GDM1 (cell line): ENCODE measurements at regions not wholly inside any gene's neighbourhood (a gene's known extent, or its start where the extent isn't known, plus 50 kb on each side); places are given as distances from the start of the nearest gene placed in this dataset.
A peak's percentile ranks its signal among the peaks of the same experiment; 100 is the strongest.
"Not testable (repeated sequence)": the region's sequence is repeated elsewhere in the genome, so short reads cannot be mapped to it uniquely, and the experiment has no call there.

ENCODE experiments used
- DNase-seq: peaks from one replicate; lab custom pipeline; 2025; lab: John Stamatoyannopoulos, UW

DNA sequence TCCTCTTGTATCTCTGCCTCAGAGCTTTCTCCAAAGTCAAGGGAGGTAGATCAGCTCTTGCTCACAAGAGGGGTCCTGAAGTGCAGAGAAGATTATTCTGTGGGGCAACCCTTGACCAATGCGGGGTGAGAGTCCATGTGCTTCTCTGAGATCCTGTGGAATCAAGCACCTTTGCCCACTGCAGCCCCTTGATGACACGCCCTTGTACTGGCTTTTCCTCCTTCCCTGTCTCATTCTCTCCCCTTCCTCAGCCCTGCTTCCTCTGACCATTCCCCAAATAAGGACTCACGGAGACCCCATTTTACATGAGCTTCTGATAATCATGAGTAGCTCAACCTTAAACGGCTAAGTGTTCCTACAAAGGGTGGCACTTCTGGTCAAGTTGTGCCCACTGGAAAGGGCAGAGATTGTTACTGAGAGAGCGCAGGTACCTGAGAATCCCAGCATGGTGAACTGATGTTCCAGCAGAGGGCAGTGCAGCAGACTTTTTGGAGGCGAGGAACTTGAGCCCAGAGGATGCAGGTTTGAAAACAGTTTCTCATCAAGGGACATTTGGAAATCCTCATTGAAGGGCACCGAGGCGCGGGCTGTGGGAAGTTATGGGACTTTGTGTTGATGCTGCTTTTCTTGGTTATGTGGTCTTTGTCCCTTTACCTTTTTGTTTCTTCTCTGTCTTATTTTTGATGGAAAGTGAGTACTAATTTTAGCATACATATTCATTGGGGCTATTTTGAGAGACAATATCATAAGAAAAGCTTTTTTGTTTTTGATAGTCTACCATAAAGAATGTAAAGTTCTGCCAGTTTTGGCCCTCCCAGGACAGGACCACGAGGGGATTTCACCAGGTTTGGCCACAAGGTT lies 201.3 kb downstream of the RBM46 start:
- DNase-seq, result peak; percentile 2

GRCh38 chr4:154983714-154984113 lies 202.6 kb downstream of the RBM46 start:
- DNase-seq, result no peak

DNA sequence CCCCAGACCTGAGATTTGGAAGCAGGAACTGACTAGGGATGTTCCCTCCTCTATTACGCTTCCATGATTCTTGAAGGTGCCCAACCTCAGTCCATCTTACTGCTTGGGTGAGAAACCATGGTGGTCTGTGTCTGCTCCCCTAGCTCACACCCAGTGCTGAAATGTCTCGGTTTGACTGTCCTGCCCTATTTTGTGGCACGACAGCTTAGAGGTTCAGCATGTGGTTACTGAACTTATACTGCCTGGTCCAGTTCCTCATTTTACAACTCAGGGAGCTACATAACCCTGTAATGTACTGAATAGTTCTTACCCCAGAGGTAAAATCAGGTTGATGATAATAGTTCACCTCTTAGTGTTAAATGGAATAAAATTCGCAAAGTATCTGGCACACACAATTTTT lies 203.1 kb downstream of the RBM46 start:
- no peak for DNase-seq

DNA sequence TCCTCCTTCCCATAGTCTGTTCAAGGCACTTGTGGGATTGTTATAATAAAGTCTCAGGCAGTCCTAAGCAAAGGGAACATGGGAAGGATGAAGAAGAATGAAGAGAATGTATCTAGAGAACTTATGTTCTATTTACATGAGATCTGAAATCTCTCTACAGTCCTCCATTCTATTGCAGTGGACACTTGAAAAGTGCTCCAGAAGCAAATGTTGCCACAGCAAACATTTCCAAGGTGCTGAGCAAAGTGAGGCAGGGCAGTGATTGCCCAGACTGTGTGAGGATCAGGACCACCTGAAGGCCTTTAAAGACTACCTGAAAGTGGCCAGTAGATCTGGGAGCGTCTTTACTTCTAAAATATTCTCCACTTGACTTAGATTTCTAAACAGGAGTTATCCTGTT lies 203.5 kb downstream of the RBM46 start:
- no peak for DNase-seq

DNA sequence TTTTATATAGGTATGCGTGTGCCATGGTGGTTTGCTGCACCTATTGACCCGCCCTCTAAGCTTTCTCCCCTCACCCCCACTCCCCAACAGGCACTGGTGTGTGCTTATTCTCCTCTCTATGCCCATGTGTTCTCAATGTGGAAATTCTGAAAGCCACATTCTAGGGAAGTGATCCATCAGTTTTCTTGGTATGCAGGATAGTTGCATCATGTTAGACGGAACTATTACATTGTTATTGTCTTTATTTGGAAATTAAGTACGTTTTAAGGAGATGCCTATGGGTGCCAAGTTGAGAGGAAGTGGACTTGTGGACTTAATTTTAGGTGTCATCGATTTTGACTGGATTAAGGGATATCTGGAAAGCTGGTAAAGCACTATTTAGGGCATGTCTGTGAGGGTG lies 204.6 kb downstream of the RBM46 start:
- no peak for DNase-seq

- no peak for DNase-seq
Observed at GRCh38 chr4:154988511-154988910, 207.4 kb downstream of the RBM46 start.

- no peak for DNase-seq
Observed at GRCh38 chr4:154989511-154989910, 208.4 kb downstream of the RBM46 start.

GRCh38 chr4:154997866-154998265 lies 210.6 kb upstream of the NPY2R start:
- not testable (repeated sequence) for DNase-seq

GRCh38 chr4:154998284-154998683 lies 210.2 kb upstream of the NPY2R start:
- no peak for DNase-seq

- no peak for DNase-seq
Observed at GRCh38 chr4:154998773-154999172, 209.7 kb upstream of the NPY2R start.

DNA sequence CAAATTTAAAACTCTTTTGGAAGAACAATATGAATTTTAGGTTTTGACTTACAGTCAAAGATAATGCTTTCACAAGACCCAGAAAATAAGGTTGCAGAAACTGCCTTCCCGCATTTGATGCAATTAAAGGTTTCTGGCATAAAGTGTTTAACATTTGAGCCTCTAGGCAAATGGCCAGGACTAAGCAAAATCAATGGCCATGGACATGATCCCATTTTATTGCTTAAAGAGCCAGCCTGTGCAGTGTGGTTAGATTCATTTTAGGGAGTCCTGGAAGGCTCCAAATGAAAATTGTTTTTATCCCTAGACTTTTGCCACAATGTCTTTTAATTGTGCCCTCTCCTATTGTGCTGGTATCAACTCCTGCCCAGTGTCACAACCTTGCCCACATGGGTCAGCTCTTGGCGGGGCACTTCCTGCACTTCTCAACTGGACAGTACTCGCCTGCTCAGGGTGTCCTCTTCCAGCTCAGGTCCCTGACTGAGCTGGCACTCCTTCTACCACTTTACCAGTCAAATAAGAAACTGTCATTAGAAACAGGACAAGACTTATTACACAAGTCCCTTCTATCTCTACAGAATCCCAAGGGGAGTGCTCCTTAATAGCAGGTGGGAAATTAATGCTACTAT lies 208.4 kb upstream of the NPY2R start:
- no peak for DNase-seq

DNA sequence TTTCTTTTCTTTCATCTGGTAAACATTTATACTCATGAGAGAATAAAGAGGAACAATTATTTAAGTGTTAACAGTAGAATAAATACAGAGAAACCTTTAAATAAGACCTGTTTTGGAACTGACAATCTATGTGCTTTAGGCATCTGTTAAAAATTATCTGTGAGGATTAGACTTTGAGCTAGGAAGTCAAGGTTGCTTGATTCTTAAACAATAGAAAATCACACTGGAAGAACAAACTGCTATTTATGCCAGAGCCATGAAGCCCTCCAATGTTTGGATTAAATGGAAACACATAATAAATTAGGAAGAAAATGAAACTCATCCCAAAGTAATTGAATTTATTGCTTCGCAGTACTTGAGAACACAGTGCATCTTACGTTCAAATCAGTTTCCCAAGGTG lies 207.2 kb upstream of the NPY2R start:
- no peak for DNase-seq

DNA sequence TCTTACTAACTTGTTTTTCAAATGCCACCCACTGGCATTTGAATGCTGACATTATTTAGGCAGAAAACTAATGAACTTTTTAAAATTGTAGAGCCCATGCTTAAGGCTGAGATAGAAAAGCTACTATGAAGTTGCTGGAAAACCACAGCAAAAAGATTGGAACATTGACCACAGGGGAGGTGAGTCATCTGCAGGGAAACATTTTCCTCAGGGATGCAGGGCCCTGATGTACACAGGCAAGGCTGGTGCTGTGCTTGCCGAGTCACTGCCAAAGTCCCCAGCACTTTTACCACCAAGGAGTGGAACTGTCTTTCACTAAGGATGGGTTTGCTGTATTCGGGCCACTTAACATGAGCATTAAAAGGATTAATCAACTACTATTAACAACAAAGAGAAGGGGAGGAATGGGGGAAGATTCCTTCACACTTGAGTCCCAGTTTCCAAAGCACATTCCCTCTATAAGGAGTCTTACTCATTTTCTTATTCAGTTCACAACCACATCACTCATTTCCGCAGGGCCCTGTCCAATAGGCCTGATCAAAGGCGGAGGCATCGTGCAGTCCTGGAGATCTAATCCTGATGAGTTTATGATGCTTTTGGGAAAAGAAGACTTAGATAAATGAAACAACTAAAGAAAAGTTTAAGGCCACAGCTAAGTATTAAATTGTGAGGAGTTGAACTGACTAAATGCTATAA lies 202.9 kb upstream of the NPY2R start:
- DNase-seq, result no peak

DNA sequence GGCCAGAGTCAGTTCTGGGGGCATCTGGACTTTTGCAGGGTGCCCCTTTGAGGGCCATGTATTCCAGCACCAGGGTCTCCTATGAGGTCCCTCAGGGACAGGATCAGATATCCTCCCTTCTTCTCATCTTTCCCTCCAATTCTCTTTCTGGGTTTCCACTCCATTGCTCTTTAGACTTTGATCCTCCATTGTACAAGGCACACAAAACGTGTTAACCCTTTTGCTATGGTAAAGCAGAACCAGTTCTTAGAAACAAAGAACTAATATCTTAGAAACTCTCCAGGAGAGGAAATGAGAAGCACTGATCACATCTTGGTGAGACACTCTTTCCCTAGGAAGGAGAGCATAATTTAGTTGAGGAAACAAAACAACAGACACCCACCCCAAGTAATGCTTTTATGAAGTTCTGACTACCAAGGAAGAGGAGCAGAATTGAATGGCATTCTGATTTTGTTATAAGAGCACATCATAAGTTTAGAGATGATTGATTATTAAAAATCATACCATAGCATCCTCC lies 200.7 kb upstream of the NPY2R start:
- DNase-seq, result no peak

DNA sequence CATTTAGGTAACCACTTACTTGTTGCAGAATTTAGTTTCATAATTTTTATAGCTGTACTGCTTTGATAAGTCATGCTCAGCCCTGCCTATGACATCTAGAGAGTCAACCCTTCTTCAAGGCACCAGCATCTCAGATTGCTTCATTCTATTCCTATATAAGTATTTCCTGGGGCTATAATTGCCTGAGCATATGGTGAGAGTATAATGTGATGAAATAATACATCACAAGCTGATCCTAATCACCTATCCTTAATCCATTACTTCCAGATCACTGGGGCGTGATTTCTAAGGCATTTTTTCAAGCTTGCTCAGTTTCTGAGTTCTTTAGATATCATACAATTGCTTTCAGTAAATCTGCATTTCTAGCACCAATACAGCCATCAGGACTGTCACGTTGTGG lies 200.0 kb upstream of the NPY2R start:
- no peak for DNase-seq

DNA sequence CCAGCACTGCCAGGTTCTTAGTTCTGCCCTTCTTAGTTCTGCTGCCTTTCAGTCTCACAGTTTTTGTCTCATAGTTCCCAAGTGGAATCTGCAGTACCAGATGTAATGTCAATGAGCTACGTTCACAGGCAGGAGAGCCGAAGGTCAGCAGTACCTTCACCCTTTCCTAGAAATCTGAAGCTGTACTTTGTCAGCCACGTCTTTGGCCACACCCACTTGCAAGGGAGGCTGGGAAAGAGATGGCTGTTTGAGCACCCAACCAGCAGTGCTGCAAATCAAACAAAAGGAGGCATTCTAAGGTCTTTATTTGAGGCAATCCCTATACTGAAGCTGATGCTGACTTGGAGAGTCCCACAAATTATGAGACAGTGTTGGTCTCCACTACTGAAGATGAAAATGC lies 199.1 kb upstream of the NPY2R start:
- DNase-seq, result no peak

GRCh38 chr4:155010376-155010775 lies 198.1 kb upstream of the NPY2R start:
- no peak for DNase-seq

GRCh38 chr4:155011163-155011780 lies 197.2 kb upstream of the NPY2R start:
- no peak for DNase-seq

DNA sequence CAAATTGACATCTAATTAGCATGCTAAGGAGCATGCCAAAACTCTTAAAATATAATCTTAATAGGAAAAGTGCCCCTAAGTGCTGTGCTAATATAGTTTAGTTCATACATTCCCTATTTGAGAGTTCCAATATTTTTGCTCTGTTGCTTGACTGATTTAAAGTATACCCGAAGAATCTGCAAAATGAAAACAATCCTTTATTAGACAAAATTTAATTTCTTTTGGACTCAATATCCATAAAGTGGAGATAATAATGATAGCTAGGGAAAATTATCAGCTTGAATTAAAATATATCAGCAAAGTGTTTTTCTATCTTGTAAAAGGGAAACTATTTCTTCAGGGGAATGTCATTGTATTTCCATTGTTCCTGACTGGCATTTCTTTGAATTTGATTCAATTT lies 196.0 kb upstream of the NPY2R start:
- DNase-seq, result no peak

DNA sequence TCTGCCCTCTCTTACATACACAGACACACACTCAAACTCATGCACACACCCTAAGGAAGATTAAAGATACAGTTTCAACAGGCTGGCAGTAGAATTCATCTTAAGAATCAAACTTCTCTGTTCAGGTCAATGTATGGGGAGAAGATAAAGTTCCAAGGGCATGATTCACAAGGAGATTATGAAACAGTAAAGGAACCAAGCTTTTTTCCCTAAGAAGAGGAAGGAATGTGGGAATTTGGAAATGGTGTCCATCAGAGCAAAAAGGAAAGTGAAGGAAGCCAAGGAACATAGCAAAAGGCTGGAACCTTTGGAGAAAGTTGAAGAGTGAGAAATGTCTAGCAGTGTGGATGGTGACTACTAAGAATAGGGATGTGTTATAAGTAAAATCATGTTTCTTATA lies 191.0 kb upstream of the NPY2R start:
- no peak for DNase-seq

- no peak for DNase-seq
Observed at GRCh38 chr4:155025762-155026457, 182.5 kb upstream of the NPY2R start.

DNA sequence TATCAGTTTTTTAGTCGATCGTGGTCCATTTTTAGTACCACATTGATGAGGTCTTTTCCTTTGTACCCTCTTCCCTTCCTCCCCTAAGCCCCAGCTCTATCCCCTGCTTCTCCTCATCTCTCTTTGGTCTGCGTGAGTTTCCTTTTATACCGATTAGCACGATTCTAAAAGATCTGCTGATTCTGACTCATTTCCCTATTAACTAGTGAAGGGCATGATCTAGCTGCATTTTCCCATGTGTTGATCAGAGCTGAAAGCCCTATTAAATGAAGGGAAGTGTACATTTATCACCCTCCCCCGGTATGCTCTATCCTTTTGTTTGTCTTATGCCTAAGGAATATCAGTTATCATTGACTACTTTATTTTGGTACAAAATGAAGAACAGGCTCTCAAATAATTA lies 181.7 kb upstream of the NPY2R start:
- DNase-seq, result no peak
